SK-MEL-5 (cell line): ENCODE measurements at regions not wholly inside any gene's neighbourhood (a gene's known extent, or its start where the extent isn't known, plus 50 kb on each side); places are given as distances from the start of the nearest gene placed in this dataset.
"Not testable (repeated sequence)": the region's sequence is repeated elsewhere in the genome, so short reads cannot be mapped to it uniquely, and the experiment has no call there.

Source experiments
- DNase-seq: peaks from one replicate; pipeline ENCODE4 v3.0.0-alpha.2; 2016; ENCODE audit warnings: low read depth, low spot score
- in situ Hi-C: cut with HindIII; loops from 2 replicates; pipeline ENCODE4 v1.10.0; 2016; ENCODE audit warnings: low sequenced_read_pairs, high pct_unique_total_duplicates, low pct_unique_long_range_greater_than_20kb

- in situ Hi-C loops = no loop called here
- DNase-seq = no peak
Observed at GRCh38 chr12:114090211-114090610, 124.1 kb upstream of the RBM19 start.

- no peak for DNase-seq
- in situ Hi-C loops = no loop called here
Observed at GRCh38 chr12:114073076-114073475, 107.0 kb upstream of the RBM19 start.

GRCh38 chr12:114069507-114069906, 103.4 kb upstream of the RBM19 start:
- no peak for DNase-seq
- in situ Hi-C loops = no loop called here

GRCh38 chr12:114064497-114064896, 98.4 kb upstream of the RBM19 start:
- no peak for DNase-seq
- in situ Hi-C loops = no loop called here

- DNase-seq, in situ Hi-C loops: not testable (repeated sequence)
Observed at GRCh38 chr12:114064034-114064433, 97.9 kb upstream of the RBM19 start.

GRCh38 chr12:114063435-114063834, 97.3 kb upstream of the RBM19 start:
- in situ Hi-C loops = no loop called here
- no peak for DNase-seq

GRCh38 chr12:114056351-114056750, 90.2 kb upstream of the RBM19 start:
- in situ Hi-C loops, DNase-seq: not testable (repeated sequence)

- DNase-seq = no peak
- in situ Hi-C loops = no loop called here
Observed at GRCh38 chr12:114054982-114055381, 88.9 kb upstream of the RBM19 start.

- in situ Hi-C loops = no loop called here
- DNase-seq = no peak
Observed at GRCh38 chr12:114046236-114046998, 80.3 kb upstream of the RBM19 start.

- no peak for DNase-seq
- in situ Hi-C loops = no loop called here
Observed at GRCh38 chr12:114045349-114045748, 79.2 kb upstream of the RBM19 start.

DNA sequence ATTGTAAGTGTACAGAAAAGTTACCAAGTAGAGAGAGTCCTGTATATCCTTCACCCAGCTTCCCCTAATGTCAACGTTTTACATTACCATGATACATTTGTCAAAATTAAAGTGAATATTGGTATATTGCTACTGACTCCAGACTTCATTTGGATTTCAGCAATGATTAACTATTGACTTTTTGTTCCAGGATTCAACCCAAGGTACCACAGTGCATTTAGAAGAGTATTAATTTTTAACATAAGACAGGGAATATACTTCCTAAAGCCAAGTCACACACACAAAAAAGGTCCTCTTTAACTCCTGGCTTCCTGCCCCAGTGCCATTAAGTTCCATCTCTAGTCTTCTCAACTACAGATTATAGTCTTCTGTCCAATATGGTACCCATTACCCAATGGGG, 75.5 kb upstream of the RBM19 start:
- in situ Hi-C loops = no loop called here
- DNase-seq = no peak

- in situ Hi-C loops = no loop called here
- no peak for DNase-seq
Observed at GRCh38 chr12:114041136-114041535, 75.0 kb upstream of the RBM19 start.

DNA sequence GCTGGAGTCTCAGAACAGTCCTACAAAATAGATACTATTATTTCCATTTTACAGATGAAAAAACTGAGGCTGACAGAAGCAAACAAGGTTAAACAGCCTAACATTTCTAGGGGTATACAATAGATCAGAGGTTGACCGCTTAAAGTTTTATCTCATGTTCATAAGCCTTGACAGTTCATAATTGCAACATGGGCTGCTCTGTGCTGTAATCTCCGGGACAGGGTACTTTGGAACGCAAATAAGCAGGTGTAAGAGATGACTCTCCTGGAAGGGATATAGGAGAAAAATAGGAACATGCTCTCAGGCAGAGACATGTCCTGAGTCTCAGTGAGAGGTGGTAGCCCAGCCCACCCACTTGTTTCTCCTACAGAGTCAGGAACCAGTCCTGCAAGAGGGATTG, 72.8 kb upstream of the RBM19 start:
- no peak for DNase-seq
- in situ Hi-C loops = no loop called here

DNA sequence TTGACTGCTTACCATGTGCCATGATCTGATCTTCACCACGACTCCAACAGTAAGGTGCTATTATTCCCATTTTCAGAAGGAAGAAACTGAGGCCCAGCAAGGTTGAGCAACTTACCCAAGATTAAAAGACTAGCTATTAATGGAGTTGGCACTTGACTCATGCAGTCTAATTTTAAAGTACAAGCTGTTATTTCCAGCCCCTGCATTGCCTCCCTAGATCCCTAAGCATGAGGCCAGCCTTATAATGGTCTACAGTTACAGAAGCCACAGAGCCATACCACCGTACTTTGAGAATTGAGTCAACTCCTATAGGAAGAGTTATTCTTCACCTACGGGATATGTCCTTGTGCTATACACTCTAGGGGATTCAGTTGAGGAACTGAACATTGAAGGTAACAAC, 66.7 kb upstream of the RBM19 start:
- in situ Hi-C loops = no loop called here
- DNase-seq = no peak

DNA sequence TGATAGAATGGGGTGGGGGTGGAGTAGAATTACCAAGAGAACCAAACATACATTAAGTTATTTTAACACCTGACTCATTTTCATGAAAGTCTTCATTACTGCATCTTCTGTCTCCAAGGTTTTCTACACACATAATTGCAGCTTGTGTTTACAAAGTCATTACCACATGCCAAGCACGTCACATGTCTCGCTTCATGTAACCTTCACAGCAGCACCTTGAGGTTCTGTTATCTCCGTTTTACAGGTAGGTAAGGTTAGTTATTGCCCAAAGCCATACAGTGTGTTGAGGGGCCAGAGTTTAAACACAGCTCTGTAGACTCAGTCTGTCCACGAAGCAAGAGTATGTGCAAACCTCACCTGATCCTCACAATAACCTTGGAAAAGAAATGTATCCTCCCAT, 64.3 kb upstream of the RBM19 start:
- DNase-seq = no peak
- in situ Hi-C loops = no loop called here

DNA sequence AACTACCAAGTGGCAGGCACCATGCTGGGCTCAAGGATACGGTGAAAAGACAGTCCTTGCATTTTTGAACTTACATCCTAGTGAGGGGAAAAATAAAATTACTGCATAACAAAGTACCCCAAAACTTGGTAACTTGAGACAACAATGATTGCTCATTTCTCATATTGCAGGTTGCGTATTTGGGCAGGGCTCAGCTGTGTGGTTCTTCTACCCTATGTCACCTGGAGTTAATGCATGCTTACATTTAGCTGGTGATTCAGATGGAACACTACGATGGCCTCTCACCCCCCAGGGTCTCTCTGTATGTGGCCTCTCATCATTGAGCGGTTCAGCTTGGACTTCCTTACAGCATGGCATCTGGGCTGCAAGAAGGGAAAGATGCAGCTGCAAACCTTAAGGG, 60.7 kb upstream of the RBM19 start:
- no peak for DNase-seq
- in situ Hi-C loops = no loop called here

DNA sequence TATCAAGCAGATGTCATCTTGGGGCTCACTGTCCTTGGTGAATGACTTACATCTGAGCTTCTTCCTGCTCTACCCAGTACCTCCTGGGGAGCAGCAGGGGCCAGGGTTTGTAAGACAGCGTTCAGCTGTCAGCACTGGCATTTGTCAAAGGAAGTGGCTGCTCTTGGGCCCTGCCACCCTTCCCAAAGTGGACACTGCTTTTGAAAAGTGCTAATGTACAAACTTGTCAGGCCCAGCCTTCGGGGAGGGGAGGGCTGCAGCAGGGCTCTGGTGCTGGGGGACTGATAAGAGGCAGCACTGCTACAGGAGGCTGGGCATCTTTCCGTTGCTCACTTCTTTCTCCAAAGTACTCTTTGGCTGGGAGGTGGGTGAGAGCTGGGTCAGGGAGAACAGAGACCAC, 59.8 kb upstream of the RBM19 start:
- in situ Hi-C loops = no loop called here
- no peak for DNase-seq

- in situ Hi-C loops = not testable (repeated sequence)
Observed at GRCh38 chr12:114022081-114022480, 56.0 kb upstream of the RBM19 start.

GRCh38 chr12:114018669-114019068, 52.5 kb upstream of the RBM19 start:
- in situ Hi-C loops = no loop called here
- no peak for DNase-seq

More at GRCh38 chr12:114022081-114022480, 56.0 kb upstream of the RBM19 start:
- not testable (repeated sequence) for DNase-seq
